ENCODE measurements at regions not wholly inside any gene's neighbourhood (a gene's known extent, or its start where the extent isn't known, plus 50 kb on each side); places are given as distances from the start of the nearest gene placed in this dataset.

- Histone ChIP-seq H3K9me3 (no peaks in the 10 kb centered on the region), H3K27me3 (no peaks in the 10 kb centered on the region), H3K4me3 (no peak overlapping the region), H3K36me3 (no peaks in the 10 kb centered on the region), H3K4me1 (no peaks in the 10 kb centered on the region), H3K27ac (no peak overlapping the region)
- TF ChIP-seq CTCF (IDR thresholded peaks at IDR 0.05) (no peak), POLR2AphosphoS5 (IDR thresholded peaks at IDR 0.05) (no peak), POLR2A (IDR thresholded peaks at IDR 0.05) (no peak), EP300 (IDR thresholded peaks at IDR 0.05) (no peak)
- ATAC-seq (ENCODE audit: low FRiP score in 2 of 2) (no peak), DNase-seq (no peak)
- 80 to 88% methylated on average over 2 of the region's 2 CpGs for WGBS, 2 donors
These were observed 169.2 kb upstream of the NCKAP5 start for GRCh38 chr2:133737242-133737993.

GRCh38 chr2:133739039-133739438 lies 170.8 kb upstream of the NCKAP5 start:
- DNase-seq (no peak), ATAC-seq (ENCODE audit: low FRiP score in 2 of 2) (no peak)
- Histone ChIP-seq H3K27ac (no peak overlapping the region), H3K36me3 (no peaks in the 10 kb centered on the region), H3K27me3 (no peaks in the 10 kb centered on the region), H3K4me3 (no peak overlapping the region), H3K4me1 (no peaks in the 10 kb centered on the region), H3K9me3 (no peaks in the 10 kb centered on the region)
- no peak for TF ChIP-seq CTCF (IDR thresholded peaks at IDR 0.05)
- no peak for TF ChIP-seq EP300 (IDR thresholded peaks at IDR 0.05)
- TF ChIP-seq POLR2AphosphoS5 (IDR thresholded peaks at IDR 0.05), result no peak
- TF ChIP-seq POLR2A (IDR thresholded peaks at IDR 0.05), result no peak

GRCh38 chr2:133740500-133740899 lies 172.2 kb upstream of the NCKAP5 start:
- DNase-seq (no peak), ATAC-seq (ENCODE audit: low FRiP score in 2 of 2) (no peak)
- H3K4me3 ChIP-seq, result no peak overlapping the region
- no peaks in the 10 kb centered on the region for H3K4me1 ChIP-seq
- no peak overlapping the region for H3K27ac ChIP-seq
- TF ChIP-seq POLR2A (IDR thresholded peaks at IDR 0.05) (no peak), POLR2AphosphoS5 (IDR thresholded peaks at IDR 0.05) (no peak)
- no peaks in the 10 kb centered on the region for H3K36me3 ChIP-seq
- H3K9me3 ChIP-seq, result no peaks in the 10 kb centered on the region
- no peaks in the 10 kb centered on the region for H3K27me3 ChIP-seq
- 85 to 89% methylated on average over 1 of the region's 1 CpG for WGBS, 2 donors

GRCh38 chr2:133748007-133748700 lies 179.9 kb upstream of the NCKAP5 start:
- WGBS, 2 donors, result 73 to 78% methylated on average over 3 of the region's 3 CpGs
- Histone ChIP-seq H3K27ac (no peak overlapping the region), H3K27me3 (no peaks in the 10 kb centered on the region), H3K9me3 (no peaks in the 10 kb centered on the region), H3K4me1 (no peaks in the 10 kb centered on the region), H3K36me3 (no peaks in the 10 kb centered on the region), H3K4me3 (no peak overlapping the region)
- DNase-seq (no peak), ATAC-seq (ENCODE audit: low FRiP score in 2 of 2) (no peak)
- TF ChIP-seq POLR2AphosphoS5 (IDR thresholded peaks at IDR 0.05), result no peak

GRCh38 chr2:133753665-133754064 lies 185.4 kb upstream of the NCKAP5 start:
- H3K36me3 ChIP-seq, result no peaks in the 10 kb centered on the region
- no peak for ATAC-seq (ENCODE audit: low FRiP score in 2 of 2)
- H3K4me1 ChIP-seq, result peaks cover 0 to 13% (median 0%) of the 10 kb centered on the region in 4 donors
- 74 to 77% methylated on average over 2 of the region's 2 CpGs for whole genome bisulfite sequencing, 2 donors
- no peak for TF ChIP-seq CTCF (IDR thresholded peaks at IDR 0.05)
- H3K4me3 ChIP-seq, result no peak overlapping the region
- H3K9me3 ChIP-seq, result no peaks in the 10 kb centered on the region
- no peak overlapping the region for H3K27ac ChIP-seq
- DNase-seq, result no peak
- no peaks in the 10 kb centered on the region for H3K27me3 ChIP-seq

All from upper lobe of left lung (tissue), 6 donors.